H1 (cell line): ENCODE measurements at regions not wholly inside any gene's neighbourhood (a gene's known extent, or its start where the extent isn't known, plus 50 kb on each side); places are given as distances from the start of the nearest gene placed in this dataset.

Experiments used
- CTCF ChIA-PET: fragments of 300-600 bp; sonication (Branson Sonifier 250); formaldehyde crosslinking; loops from one replicate; lab custom pipeline; 2021; ENCODE audit not compliant: partially characterized antibody; lab: Charles Lee
- POLR2A ChIA-PET: fragments of 300-600 bp; sonication (Branson Sonifier 250); formaldehyde crosslinking; loops from one replicate; lab custom pipeline; 2021; ENCODE audit warnings: inconsistent platforms; ENCODE audit not compliant: partially characterized antibody; lab: Charles Lee
- DNase-seq, 2 experiments: peaks; one replicate each; pipeline versions ENCODE4 v3.0.0 to v3.0.0-alpha.2; 2010 to 2022; ENCODE audit warnings: low spot score in 2 of 2, low read depth in 1 of 2, mixed read lengths in 1 of 2
- FAIRE-seq: peaks from 2 replicates; lab custom pipeline; 2011; peaks lifted over from hg19 to GRCh38; lab: Jason Lieb, UNC
- H2AFZ ChIP-seq: 2 replicates; pipeline ENCODE4 v1.8.1; 2012; ENCODE audit warnings: low read length, inconsistent platforms
- H2AK5ac ChIP-seq: 2 replicates; pipeline ENCODE4 v1.6.1; 2013; ENCODE audit warnings: low read depth, low read length
- H2BK120ac ChIP-seq: replicated peaks from 2 replicates; pipeline ENCODE3; 2013; ENCODE audit warnings: low read depth, low read length, inconsistent platforms
- H2BK12ac ChIP-seq: 2 replicates; pipeline ENCODE4 v1.6.1; 2013; ENCODE audit warnings: low read depth, low read length
- H2BK15ac ChIP-seq: 2 replicates; pipeline ENCODE4 v1.6.1; 2013; ENCODE audit warnings: low read length
- H2BK20ac ChIP-seq: 2 replicates; pipeline ENCODE4 v1.6.1; 2013; ENCODE audit warnings: low read length
- H2BK5ac ChIP-seq: 2 replicates; pipeline ENCODE4 v1.6.1; 2013; ENCODE audit warnings: low read depth, low read length
- H3K14ac ChIP-seq: 2 replicates; pipeline ENCODE4 v1.6.1; 2013; ENCODE audit warnings: inconsistent platforms; ENCODE audit not compliant: insufficient read length
- H3K18ac ChIP-seq: 2 replicates; pipeline ENCODE4 v1.6.1; 2013; ENCODE audit warnings: low read length; ENCODE audit errors: extremely low read depth
- H3K23ac ChIP-seq: 2 replicates; pipeline ENCODE4 v1.6.1; 2013; ENCODE audit warnings: inconsistent platforms; ENCODE audit not compliant: insufficient read length
- H3K23me2 ChIP-seq: 2 replicates; pipeline ENCODE4 v1.6.1; 2013; ENCODE audit warnings: low read depth, low read length
- H3K27ac ChIP-seq: 2 replicates; pipeline ENCODE4 v1.6.1; 2011; ENCODE audit warnings: low read depth, low read length, inconsistent platforms
- H3K27me3 ChIP-seq, 4 experiments: replicated peaks in 1 of 4; 1 replicate in 1 of 4; 2 replicates in 3 of 4; pipeline versions ENCODE4 v1.6.1 to v1.8.1; 2011 to 2013; ENCODE audit warnings: low read length in 3 of 4, mild to moderate bottlenecking in 3 of 4, inconsistent platforms in 2 of 4, mixed read lengths in 2 of 4, moderate library complexity in 1 of 4; ENCODE audit not compliant: control insufficient read depth in 3 of 4, insufficient read depth in 3 of 4; ENCODE audit errors: extremely low read depth in 1 of 4
- H3K36me3 ChIP-seq, 4 experiments: 2 replicates each; pipeline versions ENCODE4 v1.6.1 to v1.8.1; 2011 to 2013; ENCODE audit warnings: mild to moderate bottlenecking in 4 of 4, low read length in 3 of 4, moderate library complexity in 2 of 4, control low read depth in 1 of 4, inconsistent platforms in 1 of 4; ENCODE audit not compliant: insufficient read depth in 4 of 4, control insufficient read depth in 2 of 4
- H3K4ac ChIP-seq: replicated peaks from 2 replicates; pipeline ENCODE3; 2013; ENCODE audit warnings: low read length, low read depth, mixed read lengths, inconsistent platforms; ENCODE audit not compliant: insufficient read length
- H3K4me1 ChIP-seq, 4 experiments: replicated peaks in 1 of 4; 1 replicate in 1 of 4; 2 replicates in 3 of 4; pipeline versions ENCODE4 v1.6.1 to v1.8.1; 2011 to 2013; ENCODE audit warnings: low read length in 3 of 4, inconsistent platforms in 2 of 4, mixed read lengths in 1 of 4; ENCODE audit not compliant: insufficient read depth in 4 of 4, control insufficient read depth in 3 of 4
- H3K4me2 ChIP-seq, 2 experiments: 2 replicates each; pipeline versions ENCODE4 v1.6.1 to v1.8.1; 2011 to 2013; ENCODE audit warnings: low read depth in 2 of 2, low read length in 2 of 2, control low read depth in 1 of 2, inconsistent platforms in 1 of 2, mild to moderate bottlenecking in 1 of 2; ENCODE audit not compliant: insufficient read depth in 1 of 2
- H3K4me3 ChIP-seq, 4 experiments: fragments of 200-600, 300-600 bp in 1 of 4; sonication (generic), shearing (Covaris generic), sonication (Bioruptor Twin) in 1 of 4; 2 replicates each; pipeline versions ENCODE4 v1.5.1 to v1.8.1; 2011 to 2016; ENCODE audit warnings: low read length in 4 of 4, low read depth in 3 of 4, control low read depth in 2 of 4, inconsistent platforms in 2 of 4, mild to moderate bottlenecking in 2 of 4, mixed read lengths in 1 of 4, moderate library complexity in 1 of 4; ENCODE audit not compliant: insufficient read depth in 2 of 4; ENCODE audit errors: extremely low read depth in 1 of 4
- H3K56ac ChIP-seq: replicated peaks from 2 replicates; pipeline ENCODE3; 2013; ENCODE audit warnings: low read depth, mild to moderate bottlenecking, mixed read lengths, low read length, inconsistent platforms; ENCODE audit not compliant: insufficient read length
- H3K79me1 ChIP-seq: 2 replicates; pipeline ENCODE4 v1.6.1; 2013; ENCODE audit warnings: low read depth, low read length, control low read depth
- H3K79me2 ChIP-seq, 2 experiments: 2 replicates each; pipeline versions ENCODE4 v1.6.1 to v1.8.1; 2012 to 2013; ENCODE audit warnings: low read length in 2 of 2, mild to moderate bottlenecking in 2 of 2, inconsistent platforms in 1 of 2; ENCODE audit not compliant: insufficient read depth in 2 of 2, control insufficient read depth in 1 of 2
- H3K9ac ChIP-seq, 4 experiments: replicated peaks in 1 of 4; 1 replicate in 1 of 4; 2 replicates in 3 of 4; pipeline versions ENCODE4 v1.6.1 to v1.8.1; 2011 to 2013; ENCODE audit warnings: low read depth in 3 of 4, low read length in 3 of 4, control low read depth in 2 of 4, mild to moderate bottlenecking in 2 of 4, moderate library complexity in 2 of 4, inconsistent platforms in 1 of 4; ENCODE audit errors: extremely low read depth in 1 of 4
- H3K9me3 ChIP-seq, 2 experiments: 2 replicates each; pipeline versions ENCODE4 v1.6.1 to v1.8.1; 2012 to 2013; ENCODE audit warnings: mild to moderate bottlenecking in 2 of 2, moderate library complexity in 2 of 2, control low read depth in 1 of 2, inconsistent platforms in 1 of 2, low read depth in 1 of 2, low read length in 1 of 2, mixed read lengths in 1 of 2; ENCODE audit not compliant: insufficient read depth in 2 of 2
- H4K20me1 ChIP-seq, 2 experiments: replicated peaks in 1 of 2; 2 replicates each; pipeline versions ENCODE3 to v1.8.1; 2011 to 2013; ENCODE audit warnings: inconsistent platforms in 2 of 2, low read length in 2 of 2, mild to moderate bottlenecking in 1 of 2; ENCODE audit not compliant: insufficient read depth in 2 of 2, control insufficient read depth in 1 of 2
- H4K5ac ChIP-seq: 2 replicates; pipeline ENCODE4 v1.6.1; 2013; ENCODE audit warnings: low read length, low read depth, mixed read lengths, inconsistent platforms; ENCODE audit not compliant: insufficient read length
- H4K8ac ChIP-seq: 2 replicates; pipeline ENCODE4 v1.8.0; 2013; ENCODE audit warnings: mild to moderate bottlenecking, moderate library complexity, low read length, inconsistent platforms; ENCODE audit not compliant: insufficient read depth; ENCODE audit errors: extremely low read depth
- H4K91ac ChIP-seq: replicated peaks from 2 replicates; pipeline ENCODE3; 2013; ENCODE audit warnings: low read length, mixed read lengths, inconsistent platforms; ENCODE audit not compliant: insufficient read length
- BRCA1 ChIP-seq: IDR thresholded peaks from 2 replicates; pipeline ENCODE4 v1.6.1; 2012; ENCODE audit warnings: low read depth, low read length, improper control_type of control experiment
- CTBP2 ChIP-seq: IDR thresholded peaks from 2 replicates; pipeline ENCODE4 v1.7.0; 2011; ENCODE audit warnings: borderline replicate concordance, mild to moderate bottlenecking, moderate library complexity, mixed read lengths, low read length; ENCODE audit not compliant: insufficient read depth, insufficient read length
- EP300 ChIP-seq, 2 experiments: IDR thresholded peaks; 1 replicate in 1 of 2; 2 replicates in 1 of 2; pipeline ENCODE4 v1.6.1; 2011 to 2012; ENCODE audit warnings: low read depth in 2 of 2, low read length in 2 of 2, mild to moderate bottlenecking in 2 of 2, borderline replicate concordance in 1 of 2, inconsistent platforms in 1 of 2, moderate library complexity in 1 of 2
- RAD21 ChIP-seq, 2 experiments: IDR thresholded peaks in 1 of 2; conservative IDR thresholded peaks in 1 of 2; 2 replicates each; pipeline ENCODE4 v1.6.1; 2011; ENCODE audit warnings: low read depth in 2 of 2, low read length in 2 of 2, improper control_type of control experiment in 1 of 2, inconsistent platforms in 1 of 2, mild to moderate bottlenecking in 1 of 2, moderate library complexity in 1 of 2
- TAF1 ChIP-seq: IDR thresholded peaks from 2 replicates; pipeline ENCODE4 v1.6.1; 2011; ENCODE audit warnings: mild to moderate bottlenecking, low read depth, low read length
- WGBS, 2 experiments: shearing (Covaris generic) in 1 of 2; methylation state at CpG; one replicate each; pipeline versions ENCODE4 v1.1.6 to v1.1.7; 2013 to 2015; ENCODE audit warnings: low lambda C conversion rate in 2 of 2, mixed read lengths in 2 of 2, inconsistent platforms in 1 of 2, low coverage in 1 of 2, missing lambda C conversion rate in 1 of 2; ENCODE audit not compliant: insufficient replicate concordance in 2 of 2, insufficient coverage in 1 of 2, insufficient read length in 1 of 2; ENCODE audit errors: extremely low coverage in 1 of 2, missing lambda C conversion rate in 1 of 2; 5-methylcytosine and 5-hydroxymethylcytosine counted together
- TF ChIP-seq, protein P1 (sequence below), 3 experiments: IDR thresholded peaks; 1 replicate in 2 of 3; 2 replicates in 1 of 3; pipeline versions ENCODE4 v1.5.1 to v1.6.1; 2011; ENCODE audit warnings: low read length in 3 of 3, mild to moderate bottlenecking in 3 of 3, inconsistent platforms in 2 of 3, low read depth in 1 of 3, moderate library complexity in 1 of 3; ENCODE audit not compliant: insufficient read depth in 1 of 3; ENCODE audit errors: control extremely low read depth in 1 of 3
- TF ChIP-seq, protein P2 (sequence below): IDR thresholded peaks from 2 replicates; pipeline ENCODE4 v1.6.1; 2012; ENCODE audit warnings: inconsistent platforms

DNA sequence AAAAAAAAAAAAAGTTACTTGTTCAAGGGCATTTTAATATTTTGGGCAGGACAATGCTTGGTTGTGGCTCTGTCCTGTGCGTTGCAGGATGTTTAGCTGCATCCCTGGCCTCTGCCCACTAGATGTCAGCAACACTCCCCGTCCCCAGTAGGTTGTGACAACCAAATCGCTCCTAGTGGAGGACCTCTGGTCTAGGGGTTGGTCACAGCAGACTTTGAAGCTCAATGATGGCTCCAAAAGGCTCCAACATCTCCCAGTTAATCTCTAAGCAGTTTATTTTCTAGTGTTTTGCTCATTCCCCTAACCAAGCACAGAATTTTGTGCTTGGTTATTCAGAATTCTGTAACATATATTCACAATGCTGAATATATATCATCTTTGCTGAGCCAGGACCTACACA, 67.0 kb downstream of the CHRNA1 start:
- Histone ChIP-seq H2BK120ac (no peak overlapping the region), H3K56ac (no peak overlapping the region), H3K14ac (no peak overlapping the region), H3K4me3 (no peak overlapping the region), H2BK12ac (no peak overlapping the region), H3K79me1 (no peaks in the 10 kb centered on the region), H4K20me1 (no peaks in the 10 kb centered on the region), H3K9me3 (no peaks in the 10 kb centered on the region), H3K23ac (no peak overlapping the region), H4K91ac (no peak overlapping the region), H2BK20ac (peak overlapping the region; percentile 53; the same call in 1 of the 2 replicates), H4K5ac (no peak overlapping the region), H3K23me2 (no peaks in the 10 kb centered on the region), H3K79me2 (no peaks in the 10 kb centered on the region), H3K18ac (no peak overlapping the region), H2AFZ (0 out of 2 replicates have a peak overlapping the region, but pooled peaks have one; percentile 42), H4K8ac (no peak overlapping the region), H2BK5ac (no peak overlapping the region), H3K36me3 (no peaks in the 10 kb centered on the region), H3K4me2 (no peak overlapping the region), H3K27me3 (no peaks in the 10 kb centered on the region), H3K9ac (no peak overlapping the region), H3K27ac (no peak overlapping the region), H2BK15ac (no peak overlapping the region), H3K4ac (no peak overlapping the region), H3K4me1 (peaks cover 0 to 5% (median 1%) of the 10 kb centered on the region in 4 experiments; a peak in 3 of 7 replicates), H2AK5ac (no peak overlapping the region)
- TF ChIP-seq CTBP2 (no peak), BRCA1 (0 out of 2 replicates have a peak, but pooled peaks have one; percentile 7), TAF1 (no peak), RAD21 (IDR thresholded peaks at IDR 0.05 in 1 of 2, conservative IDR thresholded peaks at IDR 0.05 in 1 of 2; ENCODE audit: low read depth in 2 of 2, low read length in 2 of 2) (peak; percentile 90 to 92), EP300 (IDR thresholded peaks at IDR 0.05; ENCODE audit: borderline replicate concordance in 1 of 2, low read depth in 2 of 2, low read length in 2 of 2) (no peak)
- TF ChIP-seq, protein P1, sequence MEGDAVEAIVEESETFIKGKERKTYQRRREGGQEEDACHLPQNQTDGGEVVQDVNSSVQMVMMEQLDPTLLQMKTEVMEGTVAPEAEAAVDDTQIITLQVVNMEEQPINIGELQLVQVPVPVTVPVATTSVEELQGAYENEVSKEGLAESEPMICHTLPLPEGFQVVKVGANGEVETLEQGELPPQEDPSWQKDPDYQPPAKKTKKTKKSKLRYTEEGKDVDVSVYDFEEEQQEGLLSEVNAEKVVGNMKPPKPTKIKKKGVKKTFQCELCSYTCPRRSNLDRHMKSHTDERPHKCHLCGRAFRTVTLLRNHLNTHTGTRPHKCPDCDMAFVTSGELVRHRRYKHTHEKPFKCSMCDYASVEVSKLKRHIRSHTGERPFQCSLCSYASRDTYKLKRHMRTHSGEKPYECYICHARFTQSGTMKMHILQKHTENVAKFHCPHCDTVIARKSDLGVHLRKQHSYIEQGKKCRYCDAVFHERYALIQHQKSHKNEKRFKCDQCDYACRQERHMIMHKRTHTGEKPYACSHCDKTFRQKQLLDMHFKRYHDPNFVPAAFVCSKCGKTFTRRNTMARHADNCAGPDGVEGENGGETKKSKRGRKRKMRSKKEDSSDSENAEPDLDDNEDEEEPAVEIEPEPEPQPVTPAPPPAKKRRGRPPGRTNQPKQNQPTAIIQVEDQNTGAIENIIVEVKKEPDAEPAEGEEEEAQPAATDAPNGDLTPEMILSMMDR (IDR thresholded peaks at IDR 0.05; ENCODE audit: control extremely low read depth in 1 of 3, insufficient read depth in 1 of 3, low read depth in 1 of 3, low read length in 3 of 3) = peak; percentile 96 to 98 (median 96)
- TF ChIP-seq, protein P2, sequence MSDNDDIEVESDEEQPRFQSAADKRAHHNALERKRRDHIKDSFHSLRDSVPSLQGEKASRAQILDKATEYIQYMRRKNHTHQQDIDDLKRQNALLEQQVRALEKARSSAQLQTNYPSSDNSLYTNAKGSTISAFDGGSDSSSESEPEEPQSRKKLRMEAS = no peak
- ChIA-PET POLR2A (interaction anchor here (0.7 to 1.0 kb wide), 2 partner anchors 51 to 149 kb away, joined by 3 to 4 read pairs; no protein-coding TSS in a partner anchor), CTCF (interaction anchor here (0.6 to 11.3 kb wide), 55 partner anchors 8 to 988 kb away, joined by 3 to 173 read pairs (median 4); partner anchors contain the start of gene CHRNA1)
- WGBS, 2 experiments = 8% methylated on average over 3 of the region's 3 CpGs; no CpG with 5 or more reads in 1 of the 2 experiments
- DNase-seq (peak in 1 of 2 experiments; percentile 70), FAIRE-seq (peak; percentile 95)
